NCI-H748 (cell line): ENCODE measurements at regions not wholly inside any gene's neighbourhood (a gene's known extent, or its start where the extent isn't known, plus 50 kb on each side); places are given as distances from the start of the nearest gene placed in this dataset.
"Not testable (repeated sequence)": the region's sequence is repeated elsewhere in the genome, so short reads cannot be mapped to it uniquely, and the experiment has no call there.

Experiments
- DNase-seq: peaks from one replicate; lab custom pipeline; 2025; ENCODE audit not compliant: unreplicated experiment; lab: John Stamatoyannopoulos, UW

- DNase-seq = no peak
Observed at GRCh38 chr3:110846971-110847370, 224.6 kb upstream of the NECTIN3 start.

GRCh38 chr3:110849064-110849463 is 222.6 kb upstream of the NECTIN3 start:
- DNase-seq = no peak

DNA sequence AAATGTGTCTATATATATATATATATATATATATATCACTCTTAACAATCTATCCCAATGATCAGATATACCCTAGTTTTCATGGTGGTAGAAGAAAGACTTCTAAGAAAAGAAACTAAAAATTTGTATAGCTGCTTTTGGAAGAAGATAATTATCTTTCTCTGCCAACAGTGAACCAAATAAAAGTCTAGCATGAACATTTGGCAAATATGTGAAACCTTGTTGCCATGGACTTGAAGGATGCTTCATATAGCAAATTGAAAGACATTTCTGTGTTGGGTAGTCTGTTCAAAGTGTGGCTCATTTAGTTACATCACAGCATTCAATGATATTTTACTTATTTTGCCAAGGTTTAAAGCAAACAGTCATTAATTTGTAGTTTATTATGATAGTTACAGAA is 219.9 kb upstream of the NECTIN3 start:
- no peak for DNase-seq

DNA sequence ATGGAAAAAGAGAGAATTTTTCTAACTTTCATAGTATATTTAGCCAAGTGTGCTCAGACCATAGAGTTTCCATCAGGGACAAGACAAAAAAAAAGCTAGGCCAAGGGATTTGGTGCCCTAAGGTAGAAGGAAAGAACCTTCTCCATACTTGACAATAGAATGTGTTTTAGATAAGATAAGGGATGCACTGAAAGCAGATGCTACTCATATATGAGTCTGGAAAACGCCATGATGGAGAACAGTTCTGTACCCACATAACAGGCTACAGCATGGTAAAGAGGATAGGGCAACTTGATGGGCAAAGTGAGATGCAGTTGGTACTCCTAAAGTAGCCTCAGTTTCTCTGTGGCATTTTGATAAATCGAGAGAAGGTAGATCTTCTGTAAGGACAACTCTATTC is 216.4 kb upstream of the NECTIN3 start:
- no peak for DNase-seq

DNA sequence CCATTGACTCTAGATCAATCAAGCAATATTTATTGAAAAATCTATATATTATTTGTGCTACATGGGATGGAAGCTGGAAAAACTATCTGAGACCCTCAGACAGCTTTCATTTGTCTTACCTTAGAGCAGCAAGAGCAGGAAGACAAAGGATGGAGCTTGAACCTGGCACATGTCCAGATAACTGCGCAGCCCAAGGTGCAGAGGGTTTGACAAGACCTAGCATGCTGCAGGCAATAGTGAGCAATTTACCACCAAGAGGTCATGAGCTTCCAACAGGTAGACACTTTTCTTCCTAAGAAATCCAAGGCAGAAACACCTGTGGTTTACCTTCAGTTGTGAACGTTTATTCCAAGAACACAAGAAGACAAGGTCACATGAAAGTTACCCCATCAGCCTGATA is 214.7 kb upstream of the NECTIN3 start:
- DNase-seq = no peak

DNA sequence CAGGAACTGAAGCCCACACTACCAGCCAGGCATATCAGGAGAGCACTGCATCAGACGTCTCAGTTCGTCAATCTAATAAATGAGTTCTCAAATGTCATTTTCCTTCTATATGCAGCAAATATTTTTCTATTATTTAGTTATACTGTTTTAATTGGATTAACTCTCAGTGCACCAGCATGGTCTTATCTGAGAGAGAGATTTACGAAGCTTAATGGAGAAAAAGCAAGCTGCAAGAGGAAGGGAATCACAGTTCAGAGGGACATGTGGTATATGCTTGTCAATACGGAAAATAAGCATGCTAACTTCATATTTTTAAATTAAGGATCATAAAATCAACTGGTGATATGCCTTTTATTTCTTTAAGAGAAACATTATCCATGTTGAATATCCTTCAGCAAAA is 213.1 kb upstream of the NECTIN3 start:
- DNase-seq = no peak

DNA sequence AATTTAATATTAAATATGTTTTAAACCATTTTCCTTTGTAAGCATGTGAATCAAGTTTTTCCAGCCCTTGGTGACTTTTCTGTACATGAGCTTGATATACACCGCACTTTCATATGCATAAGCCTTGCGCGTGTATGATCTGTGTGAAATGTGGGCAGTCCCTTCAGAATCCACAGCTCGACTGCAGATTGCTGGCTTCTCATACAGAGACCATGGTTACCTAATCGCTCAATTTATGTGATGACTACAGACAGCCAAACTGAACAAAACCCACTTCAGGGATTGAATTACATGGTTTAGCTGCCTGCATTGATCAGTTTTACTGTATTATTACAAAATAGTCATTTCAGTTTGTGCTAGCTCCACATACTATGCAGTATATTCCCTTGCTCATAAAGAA is 212.3 kb upstream of the NECTIN3 start:
- peak; percentile 77 for DNase-seq

DNA sequence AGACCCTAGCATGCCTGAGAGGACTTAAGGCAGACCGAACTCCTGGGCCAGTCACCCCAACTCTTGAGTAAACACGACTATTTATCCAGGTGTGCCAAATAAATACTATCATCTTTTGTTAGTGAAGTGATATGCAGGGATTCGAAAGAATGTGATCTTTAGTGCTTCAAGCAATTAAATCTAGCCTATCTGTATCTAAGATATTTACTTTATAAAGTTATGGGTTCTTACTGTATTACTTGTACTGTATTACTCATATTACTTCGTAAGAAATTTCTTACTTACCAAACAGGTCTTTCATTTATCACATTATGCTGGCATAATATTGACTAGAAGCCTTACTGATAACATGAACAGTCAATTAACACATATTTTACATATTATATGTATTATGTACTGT is 211.6 kb upstream of the NECTIN3 start:
- DNase-seq = peak; percentile 20

- DNase-seq = no peak
Observed at GRCh38 chr3:110865934-110866333, 205.7 kb upstream of the NECTIN3 start.

- DNase-seq = no peak
Observed at GRCh38 chr3:110868106-110868505, 203.5 kb upstream of the NECTIN3 start.

DNA sequence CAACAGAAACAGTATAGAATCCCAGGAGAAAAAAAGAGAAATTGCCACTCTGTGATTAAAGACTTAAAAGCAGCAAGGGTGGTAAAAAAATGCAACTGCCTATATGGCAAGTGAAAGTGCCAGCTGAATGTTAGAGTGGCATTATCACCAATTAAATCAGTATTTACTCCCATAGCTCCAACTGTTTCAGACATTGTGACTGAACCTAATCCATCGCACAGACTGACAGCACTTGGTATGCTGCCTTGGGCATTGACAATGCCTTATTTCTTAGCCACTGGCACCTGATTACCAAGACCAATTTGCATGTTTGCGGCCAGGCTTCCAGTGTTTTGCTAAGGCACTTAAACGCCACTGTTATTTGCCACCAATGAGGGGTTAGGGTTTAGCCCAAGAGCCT is 201.9 kb upstream of the NECTIN3 start:
- DNase-seq = no peak

DNA sequence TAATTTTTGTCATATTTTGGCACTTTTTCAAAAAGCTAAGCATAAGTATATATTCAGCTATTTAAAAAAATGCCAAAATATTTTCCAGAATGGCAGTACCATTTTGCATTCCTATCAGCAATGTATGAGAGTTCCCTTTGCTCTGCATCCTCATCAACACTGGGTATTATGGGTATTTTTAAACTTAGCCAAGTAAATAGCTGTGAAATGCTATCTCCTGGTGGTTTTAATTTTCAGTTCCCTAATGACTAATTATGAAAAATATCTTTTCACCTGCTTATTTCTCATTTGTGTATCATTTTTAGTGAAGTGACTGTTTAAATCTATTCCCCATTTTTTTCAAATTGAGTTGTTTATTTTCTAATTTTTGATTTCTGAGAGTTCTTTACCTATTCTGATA is 199.7 kb upstream of the NECTIN3 start:
- no peak for DNase-seq

GRCh38 chr3:110878692-110879091 is 192.9 kb upstream of the NECTIN3 start:
- DNase-seq = no peak

DNA sequence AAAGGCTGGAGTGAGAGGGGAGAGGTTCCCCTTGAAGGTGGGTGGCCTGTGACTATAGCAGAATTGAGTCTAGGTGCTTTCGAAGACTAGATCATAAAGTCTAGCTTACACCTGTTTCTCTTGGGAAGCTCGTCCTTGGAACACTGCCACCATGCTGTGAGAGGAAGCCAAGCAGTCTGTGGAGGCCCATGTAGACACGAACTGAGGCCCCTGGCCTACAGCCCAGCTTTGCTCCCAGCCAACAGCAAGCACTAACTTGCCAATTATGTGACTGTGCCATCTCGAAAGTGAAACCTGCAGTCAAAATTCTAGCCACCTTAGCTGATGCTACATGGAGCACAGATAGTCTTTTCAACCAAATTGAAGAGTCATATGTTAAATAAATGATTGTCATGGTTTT is 190.5 kb upstream of the NECTIN3 start:
- peak; percentile 69 for DNase-seq

- DNase-seq = no peak
Observed at GRCh38 chr3:110886222-110886893, 185.3 kb upstream of the NECTIN3 start.

DNA sequence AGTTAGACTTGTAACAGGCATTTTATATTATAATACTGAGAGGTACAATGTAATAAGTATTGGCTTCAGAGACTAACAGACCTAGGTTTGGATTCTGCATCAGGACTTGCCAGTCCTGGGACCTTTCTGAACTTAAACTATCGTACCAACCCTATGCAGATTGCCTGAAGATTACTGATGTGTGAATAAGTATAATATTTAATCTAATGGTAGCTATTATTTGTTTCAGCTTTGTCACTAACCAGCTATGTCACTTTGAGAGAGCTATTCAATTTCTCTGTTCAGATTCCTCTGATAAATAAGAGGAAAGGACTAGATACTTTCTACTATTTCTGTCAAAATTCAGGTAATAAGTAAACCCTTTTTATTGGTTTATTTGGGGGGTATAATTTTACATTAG is 184.4 kb upstream of the NECTIN3 start:
- no peak for DNase-seq

- DNase-seq = peak; percentile 54
Observed at GRCh38 chr3:110888625-110889375, 182.8 kb upstream of the NECTIN3 start.

- DNase-seq = not testable (repeated sequence)
Observed at GRCh38 chr3:110889376-110889699, 182.3 kb upstream of the NECTIN3 start.

DNA sequence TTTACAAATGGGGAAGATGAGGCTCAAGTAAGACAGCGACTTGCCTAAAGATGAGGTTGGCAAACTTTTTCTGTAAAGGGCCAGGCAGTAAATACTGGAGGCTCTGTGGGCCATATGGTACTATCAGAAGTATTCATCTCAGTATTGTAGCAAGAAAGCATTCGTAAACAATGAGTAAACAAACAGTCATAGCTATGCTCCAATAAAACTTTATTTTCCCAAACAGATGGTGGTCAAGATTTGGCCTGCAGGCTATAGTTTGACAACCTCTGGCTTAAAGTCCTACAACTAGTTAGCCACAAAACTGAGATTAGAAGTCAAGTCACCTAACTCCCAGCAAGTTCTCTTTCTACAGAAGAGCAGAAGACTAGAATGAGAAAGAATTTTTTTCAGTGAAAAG is 177.0 kb upstream of the NECTIN3 start:
- no peak for DNase-seq

DNA sequence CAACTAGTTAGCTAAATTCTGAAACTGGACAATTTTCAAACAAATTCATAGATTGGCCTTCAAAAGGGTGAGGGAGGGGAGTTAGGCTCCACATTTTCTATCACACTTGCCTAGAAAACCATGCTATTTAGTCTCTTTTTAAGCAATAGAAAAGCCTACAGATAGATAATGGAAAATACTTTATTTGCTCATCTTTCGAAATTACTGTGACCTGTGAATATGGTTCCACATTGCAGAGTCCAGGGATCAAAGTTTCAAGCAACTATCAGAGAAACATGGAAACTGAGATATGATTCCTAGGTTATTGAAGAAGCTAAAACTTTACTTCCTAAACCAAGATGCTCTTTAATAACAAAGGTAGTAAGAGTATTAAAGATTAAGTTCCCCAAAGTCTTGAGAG is 176.6 kb upstream of the NECTIN3 start:
- no peak for DNase-seq

GRCh38 chr3:110897046-110897445 is 174.6 kb upstream of the NECTIN3 start:
- no peak for DNase-seq

DNA sequence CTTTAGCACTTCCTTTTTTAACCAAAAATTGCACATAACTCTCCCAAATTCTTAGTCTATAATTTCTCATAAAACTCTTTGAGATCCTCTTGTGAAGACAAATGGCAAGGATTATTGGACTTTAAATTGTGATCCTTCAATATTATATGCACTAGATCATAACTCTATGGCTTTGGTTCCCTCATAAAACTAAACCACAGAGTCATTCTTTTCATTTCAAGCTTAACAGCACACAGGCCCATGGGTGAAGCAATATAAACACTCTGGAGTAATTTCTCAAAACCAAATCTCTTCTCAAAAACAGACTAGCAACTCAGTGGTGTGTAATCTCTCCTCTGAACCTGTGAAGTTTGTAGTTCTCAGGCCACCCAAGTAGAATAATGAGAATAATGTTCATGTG is 171.0 kb upstream of the NECTIN3 start:
- no peak for DNase-seq

- no peak for DNase-seq
Observed at GRCh38 chr3:110901536-110901935, 170.1 kb upstream of the NECTIN3 start.
